NCI-H2029 treated with DMSO at 0.1 percent for 48 hours (cell line): ENCODE measurements at regions not wholly inside any gene's neighbourhood (a gene's known extent, or its start where the extent isn't known, plus 50 kb on each side); places are given as distances from the start of the nearest gene placed in this dataset.

ENCODE experiments used
- DNase-seq: peaks from one replicate; lab custom pipeline; 2025; lab: John Stamatoyannopoulos, UW

DNA sequence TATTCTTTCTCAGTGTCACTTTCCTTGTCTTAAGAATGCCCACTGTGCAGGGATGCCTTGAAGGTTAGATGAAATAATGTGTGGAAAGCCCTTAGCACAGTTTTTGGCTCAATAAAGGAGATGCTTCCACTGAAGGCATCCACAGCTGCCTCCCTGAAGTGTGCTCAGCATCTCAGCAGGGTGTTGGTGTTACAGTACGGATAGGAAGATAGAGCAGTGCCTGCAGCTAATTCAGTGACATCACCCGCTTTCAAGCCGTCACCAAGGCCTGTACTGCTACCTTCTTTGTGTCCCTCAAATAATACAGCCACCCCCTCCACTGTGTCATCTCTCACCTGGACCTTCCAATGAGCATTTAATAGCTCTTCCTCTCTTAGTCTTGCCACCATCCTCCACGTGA, 59.0 kb downstream of the NDUFS5 start:
- no peak for DNase-seq

- no peak for DNase-seq
Measured at GRCh38 chr1:39086386-39086785, 60.2 kb downstream of the NDUFS5 start.

GRCh38 chr1:39086865-39087409, 60.8 kb downstream of the NDUFS5 start:
- no peak for DNase-seq

DNA sequence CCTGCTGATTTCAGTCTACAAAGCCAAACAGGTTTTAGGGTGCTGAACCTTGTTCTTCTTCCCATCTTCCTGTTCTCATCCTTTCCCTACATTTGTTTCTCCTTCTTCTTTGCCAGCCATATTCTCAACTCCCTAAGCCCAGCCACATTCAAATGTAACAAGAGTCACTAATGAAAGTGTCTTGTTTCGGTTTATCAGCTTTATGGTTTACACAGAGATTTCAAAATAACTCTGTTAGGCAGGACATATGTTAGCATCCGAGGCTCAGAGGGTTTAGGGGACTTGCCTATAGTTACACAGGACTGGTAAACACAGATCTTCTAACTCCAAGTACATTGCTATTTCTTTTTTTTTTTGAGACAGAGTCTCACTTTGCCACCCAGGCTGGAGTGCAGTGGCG, 61.3 kb downstream of the NDUFS5 start:
- DNase-seq: no peak

DNA sequence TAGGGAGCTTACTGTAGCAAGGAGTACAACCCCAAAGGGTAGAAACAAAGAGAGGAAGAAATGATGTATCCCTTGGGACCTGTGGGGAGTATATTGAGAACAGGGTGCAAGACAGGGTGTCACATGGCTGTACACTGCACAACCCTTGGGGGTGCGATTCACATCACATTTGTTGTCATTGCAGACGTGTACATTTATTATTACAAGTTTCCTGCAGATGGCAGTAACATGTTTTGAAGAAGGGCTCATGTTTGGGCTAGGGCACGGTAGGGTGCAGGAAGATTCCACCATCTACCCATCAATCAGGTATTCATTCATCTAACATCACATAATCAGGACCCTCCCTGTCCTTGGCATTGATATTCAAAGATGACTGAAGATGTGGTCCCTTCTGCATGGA, 62.5 kb downstream of the NDUFS5 start:
- DNase-seq: no peak

GRCh38 chr1:39089931-39090521, 63.9 kb downstream of the NDUFS5 start:
- DNase-seq: no peak

- DNase-seq: no peak
Measured at GRCh38 chr1:39090757-39091380, 64.7 kb downstream of the NDUFS5 start.

DNA sequence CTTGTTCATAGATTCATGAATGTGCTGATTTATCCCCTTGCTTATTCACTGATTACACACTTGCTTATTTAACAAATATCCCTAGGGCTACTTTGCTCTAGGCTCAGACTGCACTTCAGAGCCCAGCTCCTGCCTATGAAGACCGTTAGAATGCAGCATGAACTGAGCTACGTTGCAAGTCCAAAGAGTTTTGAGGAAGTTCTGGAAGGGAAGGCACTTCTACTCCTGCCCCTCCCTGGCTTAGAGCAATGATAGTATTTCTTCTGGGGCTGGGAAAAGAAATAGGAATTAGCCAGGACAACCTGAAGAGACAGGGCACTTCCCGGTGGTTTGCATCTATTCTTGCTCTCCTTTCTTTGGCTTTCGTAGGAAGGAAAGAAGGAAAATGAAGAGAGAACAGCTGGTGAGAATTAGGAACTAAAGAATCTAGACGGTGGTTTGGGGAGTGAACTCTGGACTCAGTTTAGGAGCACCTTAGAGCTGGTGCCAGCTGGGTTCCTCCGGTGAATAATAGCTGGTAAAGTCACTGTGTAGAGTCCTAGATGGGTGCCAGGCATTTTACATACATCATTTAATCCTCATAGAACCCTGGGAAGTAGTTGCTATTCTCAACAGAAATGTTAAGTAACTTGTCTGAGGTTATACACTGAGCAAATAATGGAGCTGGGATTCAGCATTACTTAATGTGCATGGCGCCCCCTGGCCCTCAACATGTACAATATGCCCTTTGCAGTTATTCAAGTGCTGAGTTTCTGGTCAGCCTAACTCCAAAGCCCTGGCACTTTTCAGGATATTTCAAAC, 65.9 kb downstream of the NDUFS5 start:
- DNase-seq: peak; percentile 96

DNA sequence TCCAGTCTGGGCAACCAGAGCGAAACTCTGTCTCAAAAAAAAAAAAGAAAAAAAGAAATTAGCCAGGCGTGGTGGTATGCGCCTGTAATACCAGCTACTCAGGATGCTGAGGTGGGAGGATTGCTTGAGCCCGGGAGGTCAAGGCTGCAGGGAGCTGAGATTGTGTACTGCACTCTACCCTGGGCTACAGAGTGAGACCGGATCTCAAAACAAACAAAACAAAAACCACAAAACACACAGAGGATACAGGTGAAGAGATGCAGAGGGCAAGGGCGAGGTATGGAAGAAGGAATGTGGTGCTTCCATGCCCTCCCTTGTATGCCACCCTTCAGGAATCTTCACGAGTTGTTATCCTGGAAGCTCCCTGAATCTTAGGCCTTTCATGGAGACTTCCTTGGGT, 68.5 kb downstream of the NDUFS5 start:
- peak; percentile 84 for DNase-seq

GRCh38 chr1:39098546-39099250, 72.5 kb downstream of the NDUFS5 start:
- DNase-seq: peak; percentile 100

- DNase-seq: peak; percentile 100
Measured at GRCh38 chr1:39102537-39103327, 76.6 kb downstream of the NDUFS5 start.

- no peak for DNase-seq
Measured at GRCh38 chr1:39103328-39104157, 77.4 kb downstream of the NDUFS5 start.

DNA sequence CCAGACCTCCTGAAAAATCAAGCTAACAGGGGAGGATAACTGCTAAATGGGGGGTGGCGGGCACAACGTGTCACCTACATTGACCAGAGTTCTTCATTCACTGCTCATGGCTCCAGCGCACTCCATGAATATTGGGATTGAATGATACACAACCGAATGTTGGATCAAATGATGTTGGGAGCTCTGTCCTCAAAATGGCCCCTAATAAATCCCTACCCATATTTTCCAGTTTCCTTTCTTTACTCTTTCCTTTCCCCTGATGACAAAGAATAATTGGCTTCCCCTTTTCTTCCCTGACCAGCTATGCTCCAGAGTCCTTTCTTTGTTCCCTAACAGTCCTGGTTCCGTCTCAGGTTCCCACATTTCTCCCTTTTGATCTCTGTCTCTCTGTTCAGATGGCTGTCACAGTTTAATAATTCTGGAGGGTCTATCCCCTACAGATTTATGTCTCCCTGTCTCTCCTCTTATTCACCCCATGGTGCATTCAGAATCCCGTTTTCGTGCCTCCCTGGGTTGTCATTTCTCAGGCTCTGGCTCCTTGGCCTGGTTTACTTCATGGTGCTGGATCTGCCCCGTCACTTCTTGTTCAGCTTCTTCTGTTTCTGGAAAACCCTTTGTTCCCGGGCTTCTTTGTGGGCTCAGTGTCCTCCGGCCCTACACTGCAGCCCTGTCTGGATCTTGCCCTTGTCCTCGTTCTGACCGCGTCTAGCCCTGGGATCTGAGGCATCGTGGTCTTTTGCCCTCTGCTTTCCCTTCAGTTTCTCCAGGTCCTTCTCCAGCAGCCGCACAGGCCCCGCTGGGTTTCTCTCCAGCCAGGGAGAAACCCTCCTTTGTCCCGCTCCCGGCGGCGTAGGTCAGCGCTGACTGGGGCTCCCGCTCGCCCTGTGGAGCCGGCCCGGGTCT, 78.3 kb downstream of the NDUFS5 start:
- DNase-seq: peak; percentile 92

DNA sequence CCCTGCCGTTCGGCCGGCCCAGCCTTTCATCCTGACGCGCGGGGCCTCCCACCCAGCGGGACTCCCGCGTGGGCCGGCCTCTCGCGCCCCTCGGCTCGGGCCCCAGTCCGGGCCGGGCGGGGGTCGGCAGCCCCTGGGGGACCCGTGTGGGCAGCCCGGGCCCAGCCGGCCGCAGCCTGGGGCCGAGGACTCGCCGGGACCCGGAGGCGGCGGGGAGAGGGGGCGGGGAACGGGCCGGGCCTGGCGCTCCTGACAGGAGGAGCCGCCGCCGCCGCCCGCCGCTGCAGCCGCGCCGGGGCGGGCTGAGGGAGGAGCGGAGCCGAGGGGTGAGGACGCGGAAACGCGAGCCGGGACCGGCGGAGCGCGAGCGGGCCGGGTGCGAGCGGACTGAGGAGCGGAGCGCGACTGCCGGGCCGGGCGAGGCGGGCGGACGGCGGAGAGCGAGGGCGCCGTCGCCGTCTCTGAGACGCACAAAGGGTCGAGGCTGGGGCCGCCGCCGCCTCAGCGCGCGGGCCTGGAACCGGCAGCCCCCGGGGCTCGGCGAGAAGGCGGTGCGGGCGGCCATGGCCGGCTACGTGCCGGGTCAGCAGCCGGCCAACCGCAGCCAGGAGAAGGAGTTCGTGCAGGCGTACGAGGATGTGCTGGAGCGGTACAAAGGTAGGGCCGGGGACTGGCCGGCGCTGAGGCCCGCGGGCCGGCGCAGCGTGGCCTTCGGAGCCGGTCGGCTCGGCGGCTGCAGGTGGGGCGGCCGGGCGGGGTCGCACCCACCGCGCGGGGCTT, 79.1 kb downstream of the NDUFS5 start:
- DNase-seq: peak; percentile 96

- DNase-seq: peak; percentile 97
Measured at GRCh38 chr1:39105841-39106765, 80.0 kb downstream of the NDUFS5 start.

DNA sequence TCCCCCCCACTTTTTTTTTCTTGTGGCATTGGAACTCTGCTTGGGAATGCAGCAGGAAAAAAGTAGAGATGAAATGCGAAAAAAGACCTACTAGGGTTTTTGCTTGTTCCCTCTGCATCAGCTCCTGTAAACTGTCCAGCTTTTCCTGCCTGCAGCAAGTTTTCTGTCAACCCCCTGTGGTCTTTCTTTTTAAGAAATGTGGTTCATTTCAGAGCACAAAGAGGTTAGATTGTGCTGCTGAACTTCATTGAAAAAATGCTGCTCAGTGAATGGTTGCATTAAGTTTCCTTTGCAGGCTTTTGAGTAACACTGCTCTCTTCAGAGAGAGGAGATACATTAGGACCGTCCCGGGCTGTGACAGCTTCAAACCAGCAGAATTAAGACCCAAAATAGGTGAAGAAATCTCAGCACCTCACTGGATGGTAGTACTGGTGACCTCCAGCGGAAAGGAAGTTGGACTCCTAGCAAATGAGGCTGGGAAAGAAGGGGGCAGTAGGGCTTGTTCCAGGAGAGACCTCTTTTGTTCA, 80.7 kb downstream of the NDUFS5 start:
- no peak for DNase-seq
